Thymus (tissue), 11 donors: ENCODE measurements at regions not wholly inside any gene's neighbourhood (a gene's known extent, or its start where the extent isn't known, plus 50 kb on each side); places are given as distances from the start of the nearest gene placed in this dataset.

Source experiments
- DNase-seq, 9 donors: peaks; one replicate each; pipeline ENCODE4 v3.0.0-alpha.2; 2013; ENCODE audit warnings: low spot score in 9 of 9, low read depth in 6 of 9, missing footprints in 1 of 9
- H3K27ac ChIP-seq, 2 donors: one replicate each; pipeline ENCODE4 v1.5.1; 2013; ENCODE audit warnings: control low read depth in 1 of 2, low read depth in 1 of 2, low read length in 1 of 2, mild to moderate bottlenecking in 1 of 2, moderate library complexity in 1 of 2
- H3K27me3 ChIP-seq, 2 donors: one replicate each; pipeline ENCODE4 v1.5.1; 2013; ENCODE audit warnings: low read length in 1 of 2; ENCODE audit not compliant: control insufficient read depth in 2 of 2, insufficient read depth in 1 of 2
- H3K36me3 ChIP-seq, 2 donors: one replicate each; pipeline ENCODE4 v1.5.1; 2013; ENCODE audit warnings: low read length in 1 of 2, mild to moderate bottlenecking in 1 of 2, moderate library complexity in 1 of 2; ENCODE audit not compliant: control insufficient read depth in 2 of 2, insufficient read depth in 2 of 2
- H3K4me1 ChIP-seq, 2 donors: one replicate each; pipeline ENCODE4 v1.5.1; 2013; ENCODE audit warnings: low read length in 2 of 2; ENCODE audit not compliant: control insufficient read depth in 2 of 2, insufficient read depth in 2 of 2
- H3K4me3 ChIP-seq, 2 donors: one replicate each; pipeline ENCODE4 v1.5.1; 2013; ENCODE audit warnings: low read length in 2 of 2, control low read depth in 1 of 2, mild to moderate bottlenecking in 1 of 2
- H3K9me3 ChIP-seq, 2 donors: one replicate each; pipeline ENCODE4 v1.5.1; 2013; ENCODE audit warnings: low read length in 1 of 2, mild to moderate bottlenecking in 1 of 2; ENCODE audit not compliant: control insufficient read depth in 2 of 2, insufficient read depth in 1 of 2
- WGBS: extraction: QIAGEN DNeasy Blood & Tissue Kit; methylation state at CpG from one replicate; pipeline ENCODE4 v1.1.7; 2013; 5-methylcytosine and 5-hydroxymethylcytosine counted together
- donor health status: healthy.

DNA sequence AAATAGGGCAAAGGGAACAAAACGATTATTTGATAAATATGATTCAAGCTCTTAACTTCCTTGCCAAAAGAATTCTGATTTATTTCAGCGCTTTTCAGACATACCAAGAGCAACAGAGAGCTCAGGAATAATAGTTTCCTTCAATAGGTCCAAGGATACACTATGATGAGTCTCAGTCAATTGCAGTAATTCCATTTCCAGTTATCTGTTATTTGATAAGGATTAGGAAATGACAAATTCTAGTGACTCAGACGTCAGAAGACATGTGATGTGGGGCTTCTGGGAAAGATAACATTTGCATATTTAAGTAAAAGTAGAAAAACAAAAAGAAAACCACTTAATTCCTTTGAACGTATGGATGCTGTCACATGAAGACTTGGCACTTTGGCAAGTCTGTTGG lies 1250.8 kb upstream of the CDH18 start:
- no peaks in the 10 kb centered on the region for H3K9me3 ChIP-seq
- no peak overlapping the region for H3K4me3 ChIP-seq
- 86% methylated on average over 4 of the region's 4 CpGs for WGBS
- no peaks in the 10 kb centered on the region for H3K27me3 ChIP-seq
- no peaks in the 10 kb centered on the region for H3K4me1 ChIP-seq
- H3K36me3 ChIP-seq: no peaks in the 10 kb centered on the region
- H3K27ac ChIP-seq: no peak overlapping the region
- DNase-seq: no peak

DNA sequence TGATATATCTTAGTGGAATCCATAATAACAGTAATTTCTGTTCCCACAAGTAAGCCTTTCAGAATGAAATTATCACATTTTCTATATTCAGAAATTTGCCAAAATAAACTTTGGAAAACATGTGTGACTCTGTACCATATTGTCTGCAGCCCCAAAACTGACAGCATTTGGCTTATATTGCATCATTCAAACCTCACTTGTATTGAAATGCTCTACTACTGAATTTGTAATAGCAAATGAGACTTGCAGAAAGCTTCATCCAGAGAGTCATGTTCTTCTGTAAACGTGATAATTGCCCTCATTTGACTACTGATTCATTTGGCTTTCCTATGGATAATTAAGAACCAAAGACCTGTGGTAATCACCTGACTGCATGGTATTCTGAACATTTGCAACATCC lies 1249.5 kb upstream of the CDH18 start:
- no peaks in the 10 kb centered on the region for H3K9me3 ChIP-seq
- H3K4me1 ChIP-seq: no peaks in the 10 kb centered on the region
- H3K27ac ChIP-seq: no peak overlapping the region
- no peaks in the 10 kb centered on the region for H3K36me3 ChIP-seq
- no peak for DNase-seq
- H3K27me3 ChIP-seq: no peaks in the 10 kb centered on the region
- WGBS: 71% methylated on average over 1 of the region's 1 CpG
- no peak overlapping the region for H3K4me3 ChIP-seq

DNA sequence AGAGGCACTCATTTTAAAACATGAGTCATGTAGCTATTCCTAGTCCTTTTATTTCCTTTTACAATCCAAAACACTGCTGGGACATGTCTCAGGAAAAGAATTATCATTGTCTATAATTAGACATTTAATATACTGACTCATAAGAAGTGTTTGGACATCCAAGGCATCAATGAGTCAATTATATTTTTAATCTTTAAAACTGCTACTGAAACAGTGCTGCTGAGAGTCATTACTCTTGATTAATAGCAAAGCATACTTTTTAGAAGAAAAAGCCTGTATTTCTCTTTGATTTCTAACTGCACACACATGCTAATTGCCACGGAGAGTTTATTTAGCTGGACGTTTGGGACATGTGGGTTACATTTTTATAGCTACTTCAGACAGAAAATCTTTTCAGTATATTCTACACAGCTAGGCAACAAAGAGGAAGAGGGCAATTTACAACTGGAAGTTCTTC lies 1249.0 kb upstream of the CDH18 start:
- Histone ChIP-seq H3K4me1 (no peaks in the 10 kb centered on the region), H3K4me3 (no peak overlapping the region), H3K9me3 (no peaks in the 10 kb centered on the region), H3K27ac (no peak overlapping the region), H3K27me3 (no peaks in the 10 kb centered on the region), H3K36me3 (no peaks in the 10 kb centered on the region)
- WGBS: 80% methylated on average over 2 of the region's 2 CpGs
- no peak for DNase-seq

DNA sequence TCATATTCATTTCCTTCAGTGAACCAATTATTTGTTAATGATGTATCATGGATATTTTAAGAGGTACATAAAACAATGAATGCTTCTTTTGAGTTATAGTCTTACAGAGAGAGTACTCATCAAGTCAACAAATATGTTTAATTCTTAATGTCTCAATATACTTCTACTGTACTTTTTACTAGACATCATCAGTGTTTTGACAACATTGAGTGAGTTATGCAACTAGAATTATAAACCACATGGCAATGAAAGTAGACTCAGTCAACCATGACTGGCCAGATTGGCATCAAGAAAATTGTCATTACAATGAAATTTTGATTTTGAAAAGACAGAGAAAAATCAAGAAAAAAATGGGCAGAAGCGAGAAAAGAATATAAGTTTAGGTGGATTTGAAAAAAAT lies 1248.1 kb upstream of the CDH18 start:
- no peak for DNase-seq
- Histone ChIP-seq H3K4me3 (no peak overlapping the region), H3K27me3 (no peaks in the 10 kb centered on the region), H3K4me1 (no peaks in the 10 kb centered on the region), H3K36me3 (no peaks in the 10 kb centered on the region), H3K9me3 (no peaks in the 10 kb centered on the region), H3K27ac (no peak overlapping the region)
- 86% methylated on average over 1 of the region's 1 CpG for WGBS

DNA sequence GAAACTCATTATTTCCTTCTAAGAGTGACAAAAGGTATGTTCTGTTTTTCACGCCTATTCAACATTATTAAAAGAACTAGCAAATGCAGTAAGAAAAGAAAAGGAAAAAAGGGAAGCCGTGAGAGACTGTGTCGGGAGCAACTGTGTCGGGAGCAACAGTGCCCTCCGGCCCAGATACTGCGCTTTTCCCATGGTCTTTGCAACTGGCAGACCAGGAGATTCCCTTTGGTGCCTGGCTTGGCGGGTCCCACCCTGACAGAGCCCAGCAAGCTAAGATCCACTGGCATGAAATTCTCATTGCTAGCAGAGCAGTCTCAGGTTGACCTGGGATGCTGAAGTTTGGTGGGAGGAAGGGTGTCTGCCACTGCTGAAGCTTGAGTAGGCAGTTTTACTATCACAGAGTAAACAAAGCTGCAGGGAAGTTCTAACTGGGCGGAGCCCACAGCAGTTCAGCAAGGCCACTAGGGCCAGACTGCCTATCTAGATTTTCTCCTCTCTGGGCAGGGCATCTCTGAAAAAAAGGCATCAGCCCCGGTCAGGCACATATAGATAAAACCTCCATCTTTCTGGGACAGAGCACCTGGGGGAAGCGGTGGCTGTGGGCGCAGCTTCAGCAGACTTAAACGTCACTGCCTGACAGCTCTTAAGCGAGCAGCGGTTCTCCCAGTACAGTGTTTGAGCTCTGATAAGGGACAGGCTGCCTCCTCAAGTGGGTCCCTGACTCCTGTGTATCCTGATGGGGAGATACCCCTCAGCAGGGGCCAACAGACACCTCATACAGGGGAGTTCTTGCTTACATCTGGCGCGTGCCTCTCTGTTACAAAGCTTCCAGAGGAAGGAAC lies 1237.4 kb upstream of the CDH18 start:
- Histone ChIP-seq H3K9me3 (peaks cover 0 to 10% of the 10 kb centered on the region in 2 donors), H3K27me3 (no peaks in the 10 kb centered on the region), H3K36me3 (no peaks in the 10 kb centered on the region), H3K4me3 (no peak overlapping the region), H3K4me1 (no peaks in the 10 kb centered on the region), H3K27ac (no peak overlapping the region)
- DNase-seq: no peak
- WGBS: 95% methylated on average over 16 of the region's 16 CpGs

DNA sequence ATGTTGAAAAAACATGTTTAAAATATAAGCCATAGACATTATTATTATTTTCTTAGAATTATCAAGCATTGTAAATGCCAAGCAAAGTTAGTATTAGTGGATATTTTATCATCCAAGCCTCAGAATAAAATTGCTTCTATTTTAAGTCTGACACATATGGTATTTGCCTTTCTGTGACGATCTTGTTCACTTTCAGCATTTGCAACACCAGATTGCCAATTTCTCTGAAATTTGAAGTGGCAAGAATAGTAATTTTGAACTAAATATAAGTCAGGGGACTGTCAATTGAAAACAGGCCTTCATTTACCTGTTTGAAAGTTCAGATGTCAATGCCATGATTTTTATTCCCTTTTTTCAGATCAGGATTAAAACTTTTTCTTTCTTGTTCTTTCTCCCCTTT lies 1233.6 kb upstream of the CDH18 start:
- Histone ChIP-seq H3K4me3 (no peak overlapping the region), H3K27ac (no peak overlapping the region), H3K9me3 (peaks cover 0 to 10% of the 10 kb centered on the region in 2 donors), H3K27me3 (no peaks in the 10 kb centered on the region), H3K4me1 (no peaks in the 10 kb centered on the region), H3K36me3 (no peaks in the 10 kb centered on the region)
- DNase-seq: no peak
- 96% methylated on average over 1 of the region's 1 CpG for WGBS

DNA sequence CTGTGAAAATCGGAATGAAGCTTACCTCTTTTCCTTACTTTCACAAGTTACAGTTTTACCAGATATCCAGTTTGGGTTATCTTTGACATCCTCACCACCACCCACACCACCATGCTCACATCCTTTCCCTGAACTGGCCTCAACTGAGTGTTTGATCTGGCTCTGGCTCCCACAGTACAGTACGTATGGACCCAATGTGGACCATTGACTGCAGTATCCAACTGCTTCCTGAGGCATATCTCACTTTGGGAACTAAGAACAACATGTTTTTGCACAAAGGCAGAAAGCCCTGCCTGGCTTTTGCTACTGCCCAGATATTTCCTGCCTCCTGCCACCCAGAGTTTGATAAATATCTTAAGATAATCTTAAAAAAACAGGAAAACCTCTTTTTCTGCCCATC lies 1232.0 kb upstream of the CDH18 start:
- Histone ChIP-seq H3K27ac (no peak overlapping the region), H3K36me3 (no peaks in the 10 kb centered on the region), H3K27me3 (no peaks in the 10 kb centered on the region), H3K4me1 (no peaks in the 10 kb centered on the region), H3K4me3 (no peak overlapping the region), H3K9me3 (no peaks in the 10 kb centered on the region)
- WGBS: 67% methylated on average over 2 of the region's 2 CpGs
- no peak for DNase-seq

DNA sequence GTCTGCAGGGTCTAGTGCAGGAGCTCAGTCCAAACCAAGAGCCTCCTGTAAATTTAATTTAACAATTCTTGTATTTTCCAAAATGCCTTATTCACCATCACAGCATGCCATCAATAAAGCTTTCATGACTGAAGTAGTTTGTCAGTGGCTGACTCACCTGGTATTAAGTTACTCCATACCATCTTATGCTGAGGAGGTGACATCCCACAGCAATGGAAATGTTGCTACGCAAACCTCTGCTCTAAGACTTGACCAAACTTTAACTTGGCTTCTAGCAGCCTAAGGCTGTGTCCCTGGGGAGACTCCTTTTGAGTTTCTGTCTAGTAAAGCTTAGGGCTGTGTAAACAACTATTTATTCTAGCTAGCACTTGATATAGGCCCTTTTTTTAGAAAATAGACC lies 1231.3 kb upstream of the CDH18 start:
- H3K27me3 ChIP-seq: no peaks in the 10 kb centered on the region
- no peaks in the 10 kb centered on the region for H3K36me3 ChIP-seq
- H3K9me3 ChIP-seq: no peaks in the 10 kb centered on the region
- no peak for DNase-seq
- 93% methylated on average over 1 of the region's 1 CpG for WGBS
- no peak overlapping the region for H3K4me3 ChIP-seq
- no peak overlapping the region for H3K27ac ChIP-seq
- no peaks in the 10 kb centered on the region for H3K4me1 ChIP-seq

DNA sequence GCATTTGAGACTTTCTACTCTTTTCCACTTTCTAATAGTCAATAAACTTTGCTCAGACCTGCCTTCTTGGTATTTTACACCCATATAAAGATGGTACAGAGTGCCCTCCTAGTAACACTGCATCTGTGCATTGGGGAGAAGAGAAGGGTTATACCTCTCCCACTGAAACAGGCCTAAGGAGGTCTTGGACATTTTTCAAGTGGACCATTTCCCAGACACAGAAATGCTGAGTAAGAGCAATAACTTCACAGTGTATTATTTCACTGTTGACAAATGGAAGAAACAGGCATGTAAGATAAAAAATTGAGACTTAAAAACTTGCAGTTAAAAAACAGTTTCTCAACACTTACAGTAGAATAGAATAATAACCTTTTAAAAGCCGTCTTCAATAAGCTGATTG lies 1224.0 kb upstream of the CDH18 start:
- 95% methylated on average over 1 of the region's 1 CpG for WGBS
- Histone ChIP-seq H3K27ac (no peak overlapping the region), H3K27me3 (no peaks in the 10 kb centered on the region), H3K9me3 (no peaks in the 10 kb centered on the region), H3K4me3 (no peak overlapping the region), H3K4me1 (no peaks in the 10 kb centered on the region), H3K36me3 (no peaks in the 10 kb centered on the region)
- DNase-seq: no peak
